ENCODE measurements at regions not wholly inside any gene's neighbourhood (a gene's known extent, or its start where the extent isn't known, plus 50 kb on each side); places are given as distances from the start of the nearest gene placed in this dataset.

- in situ Hi-C loops (cut with HindIII; ENCODE audit: low sequenced_read_pairs) = no loop called here
- no peak for DNase-seq (ENCODE audit: low read depth, low spot score)
- TF ChIP-seq CTCF (IDR thresholded peaks at IDR 0.05; ENCODE audit: low read depth, low read length) = no peak
- no peak overlapping the region for H3K4me3 ChIP-seq (ENCODE audit: low read depth, low read length)
Measured at GRCh38 chr2:128781585-128782385, 463.1 kb upstream of the HS6ST1 start.

GRCh38 chr2:128782411-128783192 is 463.9 kb upstream of the HS6ST1 start:
- in situ Hi-C loops (cut with HindIII; ENCODE audit: low sequenced_read_pairs) = no loop called here
- TF ChIP-seq CTCF (IDR thresholded peaks at IDR 0.05; ENCODE audit: low read depth, low read length) = no peak
- no peak overlapping the region for H3K4me3 ChIP-seq (ENCODE audit: low read depth, low read length)
- DNase-seq (ENCODE audit: low read depth, low spot score) = no peak

- DNase-seq (ENCODE audit: low read depth, low spot score) = no peak
- no peak overlapping the region for H3K4me3 ChIP-seq (ENCODE audit: low read depth, low read length)
- TF ChIP-seq CTCF (IDR thresholded peaks at IDR 0.05; ENCODE audit: low read depth, low read length) = no peak
- in situ Hi-C loops (cut with HindIII; ENCODE audit: low sequenced_read_pairs) = no loop called here
Measured at GRCh38 chr2:128783193-128783671, 464.6 kb upstream of the HS6ST1 start.

- no peak for DNase-seq (ENCODE audit: low read depth, low spot score)
Measured at GRCh38 chr2:128783896-128784295, 465.2 kb upstream of the HS6ST1 start.

GRCh38 chr2:128784626-128785306 is 466.1 kb upstream of the HS6ST1 start:
- in situ Hi-C loops (cut with HindIII; ENCODE audit: low sequenced_read_pairs) = no loop called here
- no peak for TF ChIP-seq CTCF (IDR thresholded peaks at IDR 0.05; ENCODE audit: low read depth, low read length)
- H3K4me3 ChIP-seq (ENCODE audit: low read depth, low read length) = no peak overlapping the region
- no peak for DNase-seq (ENCODE audit: low read depth, low spot score)

More at GRCh38 chr2:128783896-128784295, 465.2 kb upstream of the HS6ST1 start:
- no peak overlapping the region for H3K4me3 ChIP-seq (ENCODE audit: low read depth, low read length)
- in situ Hi-C loops (cut with HindIII; ENCODE audit: low sequenced_read_pairs) = no loop called here
- no peak for TF ChIP-seq CTCF (IDR thresholded peaks at IDR 0.05; ENCODE audit: low read depth, low read length)

GRCh38 chr2:128786316-128786715 is 467.6 kb upstream of the HS6ST1 start:
- in situ Hi-C loops (cut with HindIII; ENCODE audit: low sequenced_read_pairs) = no loop called here
- DNase-seq (ENCODE audit: low read depth, low spot score) = no peak
- no peak for TF ChIP-seq CTCF (IDR thresholded peaks at IDR 0.05; ENCODE audit: low read depth, low read length)
- H3K4me3 ChIP-seq (ENCODE audit: low read depth, low read length) = no peak overlapping the region
